ENCODE measurements at regions not wholly inside any gene's neighbourhood (a gene's known extent, or its start where the extent isn't known, plus 50 kb on each side); places are given as distances from the start of the nearest gene placed in this dataset.

DNA sequence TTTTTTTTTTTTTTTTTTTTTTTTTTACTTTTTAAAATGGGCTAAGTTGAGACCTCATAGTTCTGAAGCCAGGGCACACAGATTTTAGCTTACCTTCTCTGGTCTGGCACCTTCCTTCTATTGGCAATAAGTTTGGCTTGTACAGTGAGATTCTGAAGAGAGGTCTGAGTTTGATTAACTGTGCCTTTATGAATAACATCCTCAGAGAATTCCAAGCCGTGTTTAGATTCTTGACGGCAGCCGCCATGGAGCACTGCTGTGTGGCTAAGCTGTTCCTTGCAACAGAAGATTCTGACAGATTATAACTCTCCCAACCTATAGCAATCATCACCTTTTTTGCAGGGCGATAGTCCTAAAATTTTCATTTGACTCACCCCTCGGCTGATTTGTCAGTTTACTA lies 354.9 kb upstream of the FAR2 start:
- DNase-seq (no peak), ATAC-seq (no peak)
- H3K36me3 ChIP-seq (replicated peaks in 1 of 2; ENCODE audit: insufficient read depth in 1 of 2, low read depth in 2 of 2), result no peaks in the 10 kb centered on the region
- no peaks in the 10 kb centered on the region for H3K4me1 ChIP-seq
- H3K27ac ChIP-seq, result no peak overlapping the region
- no peak for TF ChIP-seq CTCF (IDR thresholded peaks at IDR 0.05)
- TF ChIP-seq POLR2A (IDR thresholded peaks at IDR 0.05), result no peak
- H3K27me3 ChIP-seq, result no peaks in the 10 kb centered on the region
- WGBS, 2 donors, result 67 to 69% methylated on average over 5 of the region's 5 CpGs
- no peaks in the 10 kb centered on the region for H3K9me3 ChIP-seq
- no peak overlapping the region for H3K4me3 ChIP-seq
- intact Hi-C loops (cut with DNase I), result no loop called here

- Histone ChIP-seq H3K4me1 (no peaks in the 10 kb centered on the region), H3K4me3 (no peak overlapping the region), H3K27me3 (no peaks in the 10 kb centered on the region), H3K9me3 (no peaks in the 10 kb centered on the region), H3K27ac (no peak overlapping the region), H3K36me3 (replicated peaks in 1 of 2; ENCODE audit: insufficient read depth in 1 of 2, low read depth in 2 of 2) (no peaks in the 10 kb centered on the region)
- no peak for TF ChIP-seq CTCF (IDR thresholded peaks at IDR 0.05)
- no peak for TF ChIP-seq POLR2A (IDR thresholded peaks at IDR 0.05)
- intact Hi-C loops (cut with DNase I), result no loop called here
- 71 to 81% methylated on average over 4 of the region's 4 CpGs for WGBS, 2 donors
- DNase-seq, result no peak
- no peak for ATAC-seq
These were observed 354.3 kb upstream of the FAR2 start for GRCh38 chr12:28794786-28795185.

DNA sequence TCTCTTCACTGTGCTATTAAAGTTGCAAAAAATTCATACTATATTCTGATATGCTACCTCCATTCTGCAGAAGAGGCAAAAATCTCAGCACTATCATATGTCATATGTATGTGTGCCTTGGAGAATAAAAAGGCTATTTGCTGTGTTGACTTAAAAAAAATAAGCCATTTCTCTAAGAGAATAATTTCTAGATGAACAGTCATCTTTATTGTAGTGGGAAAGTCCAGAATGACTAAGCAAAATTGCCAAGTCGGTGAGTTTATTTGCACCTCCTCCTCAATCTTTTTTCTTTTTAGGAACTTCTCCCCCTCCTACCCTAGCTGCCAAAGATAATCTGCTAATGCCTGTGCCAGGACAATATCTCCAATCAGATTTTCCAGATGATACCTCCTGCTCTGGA lies 353.8 kb upstream of the FAR2 start:
- DNase-seq, result no peak
- H3K4me1 ChIP-seq, result no peaks in the 10 kb centered on the region
- intact Hi-C loops (cut with DNase I), result no loop called here
- no peak overlapping the region for H3K27ac ChIP-seq
- no peaks in the 10 kb centered on the region for H3K27me3 ChIP-seq
- H3K4me3 ChIP-seq, result no peak overlapping the region
- no peaks in the 10 kb centered on the region for H3K36me3 ChIP-seq (replicated peaks in 1 of 2; ENCODE audit: insufficient read depth in 1 of 2, low read depth in 2 of 2)
- TF ChIP-seq CTCF (IDR thresholded peaks at IDR 0.05) (no peak), POLR2A (IDR thresholded peaks at IDR 0.05) (no peak)
- no peaks in the 10 kb centered on the region for H3K9me3 ChIP-seq
- WGBS, 2 donors, result 27 to 31% methylated on average over 1 of the region's 1 CpG
- no peak for ATAC-seq

DNA sequence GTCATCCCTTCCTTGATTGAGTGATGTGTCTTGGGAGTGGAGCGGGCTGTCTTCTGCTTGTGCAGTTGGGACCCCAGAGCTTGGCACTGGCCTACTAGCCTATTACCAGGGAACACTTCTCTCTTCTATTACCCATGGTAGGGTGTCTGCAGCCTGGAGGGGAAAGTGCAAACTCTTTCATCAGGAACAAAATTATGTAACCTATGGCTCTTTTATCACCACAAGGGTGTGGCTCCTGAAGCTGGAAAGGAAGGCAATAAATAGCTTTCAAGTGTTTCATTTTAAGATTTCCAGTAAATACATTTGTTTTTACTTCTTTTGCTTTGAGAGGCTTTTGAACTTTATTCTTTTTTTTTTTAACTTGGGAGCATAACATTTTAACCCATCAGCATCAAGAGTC lies 349.7 kb upstream of the FAR2 start:
- Histone ChIP-seq H3K27ac (no peak overlapping the region), H3K9me3 (no peaks in the 10 kb centered on the region), H3K27me3 (no peaks in the 10 kb centered on the region), H3K4me3 (no peak overlapping the region), H3K36me3 (replicated peaks in 1 of 2; ENCODE audit: insufficient read depth in 1 of 2, low read depth in 2 of 2) (no peaks in the 10 kb centered on the region), H3K4me1 (no peaks in the 10 kb centered on the region)
- ATAC-seq (no peak), DNase-seq (no peak)
- intact Hi-C loops (cut with DNase I), result no loop called here
- TF ChIP-seq CTCF (IDR thresholded peaks at IDR 0.05) (no peak), POLR2A (IDR thresholded peaks at IDR 0.05) (no peak)
- WGBS, 2 donors, result 92 to 100% methylated on average over 1 of the region's 1 CpG

DNA sequence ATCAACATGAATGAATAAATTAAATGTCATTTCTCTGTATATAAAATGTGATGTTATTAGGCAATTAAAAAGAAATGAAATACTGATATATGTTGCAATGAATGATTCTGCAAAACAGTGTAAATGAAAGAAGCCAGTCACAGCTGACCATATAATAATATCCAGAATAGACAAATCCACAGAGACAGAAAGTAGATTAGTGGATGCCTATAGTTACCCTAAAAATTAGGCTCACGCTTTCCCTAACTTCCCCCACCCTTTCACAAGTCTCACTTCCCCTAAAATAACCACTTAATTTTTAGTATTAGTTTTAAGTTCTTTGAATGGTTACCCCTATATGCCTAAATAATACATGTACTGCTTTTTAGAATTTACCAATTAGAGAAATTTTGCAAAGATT lies 348.9 kb upstream of the FAR2 start:
- Histone ChIP-seq H3K9me3 (no peaks in the 10 kb centered on the region), H3K36me3 (replicated peaks in 1 of 2; ENCODE audit: insufficient read depth in 1 of 2, low read depth in 2 of 2) (no peaks in the 10 kb centered on the region), H3K27ac (no peak overlapping the region), H3K27me3 (no peaks in the 10 kb centered on the region), H3K4me1 (no peaks in the 10 kb centered on the region), H3K4me3 (no peak overlapping the region)
- ATAC-seq, result no peak
- intact Hi-C loops (cut with DNase I), result no loop called here
- 66 to 89% methylated on average over 1 of the region's 1 CpG for WGBS, 2 donors
- no peak for DNase-seq
- TF ChIP-seq CTCF (IDR thresholded peaks at IDR 0.05) (no peak), POLR2A (IDR thresholded peaks at IDR 0.05) (no peak)
